PFSK-1 (cell line): ENCODE measurements at regions not wholly inside any gene's neighbourhood (a gene's known extent, or its start where the extent isn't known, plus 50 kb on each side); places are given as distances from the start of the nearest gene placed in this dataset.

Source experiments
- FOXP2 ChIP-seq: optimal IDR thresholded peaks from 2 replicates; pipeline ENCODE3; 2011; ENCODE audit warnings: borderline replicate concordance, control low read depth, inconsistent platforms; ENCODE audit not compliant: insufficient read depth; ENCODE audit errors: extremely low read length, extremely low read depth
- POLR2AphosphoS5 ChIP-seq: IDR thresholded peaks from 2 replicates; pipeline ENCODE4 v1.6.1; 2012; ENCODE audit warnings: low read depth, mild to moderate bottlenecking, control low read depth, low read length, moderate library complexity
- REST ChIP-seq, 2 experiments: IDR thresholded peaks; 2 replicates each; pipeline versions ENCODE4 v1.6.1 to v1.8.0; 2011 to 2012; ENCODE audit warnings: low read depth in 2 of 2, low read length in 2 of 2, control low read depth in 1 of 2, inconsistent platforms in 1 of 2, mild to moderate bottlenecking in 1 of 2, moderate library complexity in 1 of 2; ENCODE audit not compliant: insufficient read depth in 1 of 2

- TF ChIP-seq POLR2AphosphoS5 (no peak), REST (IDR thresholded peaks at IDR 0.05; ENCODE audit: insufficient read depth in 1 of 2, low read depth in 2 of 2, low read length in 2 of 2) (no peak), FOXP2 (no peak)
These were observed 223.2 kb upstream of the FOXF1 start for GRCh38 chr16:86286991-86287663.
